A549 (cell line): ENCODE measurements at regions not wholly inside any gene's neighbourhood (a gene's known extent, or its start where the extent isn't known, plus 50 kb on each side); places are given as distances from the start of the nearest gene placed in this dataset.

Experiments
- ATAC-seq, 2 experiments: fragments of 200-7000 bp in 1 of 2; fragments of >200 bp in 1 of 2; cut with Nextera tagmentation in 1 of 2; cut with Tn5 transposase in 1 of 2; 3 replicates each; pipeline versions ENCODE4 v1.8.0 to v1.9.1; 2018 to 2020; ENCODE audit warnings: mild to moderate bottlenecking in 1 of 2, moderate library complexity in 1 of 2
- CTCF ChIA-PET: fragments of 300-600 bp; sonication (Branson Sonifier 250); formaldehyde crosslinking; extraction: SDS; loops from one replicate; lab custom pipeline; 2021; ENCODE audit warnings: antibody characterized with exemption, inconsistent platforms; lab: Yijun Ruan, JAX
- POLR2A ChIA-PET: fragments of 350-600 bp; formaldehyde crosslinking; extraction: SDS; loops from one replicate; lab custom pipeline; 2021; ENCODE audit warnings: antibody characterized with exemption, inconsistent platforms; lab: Yijun Ruan, JAX
- DNase-seq, 2 experiments: peaks; one replicate each; pipeline versions ENCODE4 v3.0.0 to v3.0.0-alpha.2; 2011 to 2016; ENCODE audit warnings: low read depth in 1 of 2, low spot score in 1 of 2
- FAIRE-seq: peaks from 2 replicates; lab custom pipeline; 2011; peaks lifted over from hg19 to GRCh38; lab: Jason Lieb, UNC
- H3K27ac ChIP-seq, 2 experiments: fragments of >200 bp; sonication (Bioruptor Twin); formaldehyde crosslinking; 3 replicates each; pipeline ENCODE4 v1.5.1; 2016 to 2017
- H3K4me1 ChIP-seq: fragments of >200 bp; sonication (Bioruptor Twin); formaldehyde crosslinking; 3 replicates; pipeline ENCODE4 v1.6.1; 2016
- H3K4me2 ChIP-seq: fragments of >200 bp; sonication (Bioruptor Twin); formaldehyde crosslinking; 3 replicates; pipeline ENCODE4 v1.6.1; 2016
- H3K4me3 ChIP-seq: fragments of >200 bp; sonication (Bioruptor Twin); formaldehyde crosslinking; 3 replicates; pipeline ENCODE4 v1.5.1; 2016
- H3K9me3 ChIP-seq: fragments of >200 bp; sonication (Bioruptor Twin); formaldehyde crosslinking; 3 replicates; pipeline ENCODE4 v1.6.1; 2016
- ATOH8 ChIP-seq: fragments of 250-450 bp; sonication (Bioruptor Pico); IDR thresholded peaks from 2 replicates; pipeline ENCODE4 v1.5.0; 2020; ENCODE audit warnings: low read depth, mild to moderate bottlenecking, moderate library complexity
- CBX8 ChIP-seq: fragments of 200-600 bp; sonication (generic); IDR thresholded peaks from 2 replicates; pipeline ENCODE4 v1.6.1; 2016
- CEBPB ChIP-seq, 2 experiments: fragments of >200 bp in 1 of 2; sonication (Bioruptor Twin) in 1 of 2; formaldehyde crosslinking in 1 of 2; IDR thresholded peaks; 2 replicates each; pipeline ENCODE4 v1.6.1; 2012 to 2016
- CHD4 ChIP-seq: fragments of 200-600 bp; sonication (generic); IDR thresholded peaks from 2 replicates; pipeline ENCODE4 v1.6.1; 2016; ENCODE audit warnings: antibody characterized with exemption, mild to moderate bottlenecking, borderline replicate concordance
- E2F6 ChIP-seq: IDR thresholded peaks from 2 replicates; pipeline ENCODE4 v1.6.1; 2012; ENCODE audit warnings: low read depth, borderline replicate concordance
- EHF ChIP-seq: fragments of 250-450 bp; sonication (Bioruptor Pico); IDR thresholded peaks from 2 replicates; pipeline ENCODE4 v1.5.0; 2020; ENCODE audit warnings: mild to moderate bottlenecking
- FOSB ChIP-seq: fragments of 250-450 bp; sonication (Bioruptor Pico); IDR thresholded peaks from 2 replicates; pipeline ENCODE4 v1.5.0; 2020; ENCODE audit warnings: mild to moderate bottlenecking, moderate library complexity
- FOSL2 ChIP-seq, 2 experiments: fragments of 450-650 bp in 1 of 2; fragments of >200 bp in 1 of 2; sonication (Bioruptor Twin) in 1 of 2; formaldehyde crosslinking; IDR thresholded peaks; 2 replicates each; pipeline versions ENCODE4 v1.5.0 to v1.6.1; 2016 to 2020; ENCODE audit warnings: mild to moderate bottlenecking in 1 of 2, moderate library complexity in 1 of 2
- HMGXB4 ChIP-seq: fragments of 250-450 bp; sonication (Bioruptor Pico); IDR thresholded peaks from 2 replicates; pipeline ENCODE4 v1.5.0; 2021; ENCODE audit warnings: mild to moderate bottlenecking, moderate library complexity, borderline replicate concordance
- HOXA7 ChIP-seq: fragments of 250-450 bp; sonication (Bioruptor Pico); IDR thresholded peaks from 2 replicates; pipeline ENCODE4 v1.5.0; 2020; ENCODE audit warnings: mild to moderate bottlenecking, moderate library complexity
- HOXB13 ChIP-seq: fragments of 250-450 bp; sonication (Bioruptor Pico); IDR thresholded peaks from 2 replicates; pipeline ENCODE4 v1.5.0; 2020; ENCODE audit warnings: low read depth, mild to moderate bottlenecking, moderate library complexity
- JUNB ChIP-seq: fragments of >200 bp; sonication (Bioruptor Twin); formaldehyde crosslinking; IDR thresholded peaks from 2 replicates; pipeline ENCODE4 v1.6.1; 2016
- KDM5A ChIP-seq: fragments of 200-600 bp; sonication (generic); IDR thresholded peaks from 2 replicates; pipeline ENCODE4 v1.6.1; 2016; ENCODE audit warnings: antibody characterized with exemption, mild to moderate bottlenecking
- NPAS2 ChIP-seq: fragments of 250-450 bp; sonication (Bioruptor Pico); IDR thresholded peaks from 2 replicates; pipeline ENCODE4 v1.8.0; 2022; ENCODE audit warnings: mild to moderate bottlenecking, moderate library complexity, borderline replicate concordance
- NR3C1 ChIP-seq: fragments of >200 bp; sonication (Bioruptor Twin); formaldehyde crosslinking; IDR thresholded peaks from 3 replicates; pipeline ENCODE4 v1.6.1; 2017
- POLR2A ChIP-seq: IDR thresholded peaks from 2 replicates; pipeline ENCODE4 v1.6.1; 2012; ENCODE audit warnings: mild to moderate bottlenecking, low read length
- RAD21 ChIP-seq, 2 experiments: fragments of >200 bp in 1 of 2; sonication (Bioruptor Twin) in 1 of 2; formaldehyde crosslinking in 1 of 2; IDR thresholded peaks in 1 of 2; conservative IDR thresholded peaks in 1 of 2; 2 replicates in 1 of 2; 3 replicates in 1 of 2; pipeline ENCODE4 v1.6.1; 2012 to 2018; ENCODE audit warnings: inconsistent platforms in 1 of 2
- RCOR1 ChIP-seq: fragments of 150-350 bp; IDR thresholded peaks from 2 replicates; pipeline ENCODE4 v1.6.1; 2014; ENCODE audit warnings: antibody characterized with exemption, low read length, low read depth
- REST ChIP-seq: fragments of 200-600 bp; sonication (generic); IDR thresholded peaks from 2 replicates; pipeline ENCODE4 v1.6.1; 2016; ENCODE audit warnings: antibody characterized with exemption, mild to moderate bottlenecking, moderate library complexity
- SMC3 ChIP-seq: fragments of >200 bp; sonication (Bioruptor Twin); formaldehyde crosslinking; IDR thresholded peaks from 3 replicates; pipeline ENCODE4 v1.6.1; 2018; ENCODE audit warnings: inconsistent platforms
- SREBF2 ChIP-seq: fragments of 450-650 bp; IDR thresholded peaks from 2 replicates; pipeline ENCODE4 v1.6.1; 2014; ENCODE audit warnings: mild to moderate bottlenecking, moderate library complexity
- TFCP2L1 ChIP-seq: fragments of 250-450 bp; sonication (Bioruptor Pico); IDR thresholded peaks from 2 replicates; pipeline ENCODE4 v1.5.0; 2021; ENCODE audit warnings: mild to moderate bottlenecking
- USF2 ChIP-seq: fragments of 450-650 bp; IDR thresholded peaks from 2 replicates; pipeline ENCODE4 v1.6.1; 2014; ENCODE audit warnings: antibody characterized with exemption
- ZNF302 ChIP-seq: fragments of 250-450 bp; sonication (Bioruptor Pico); IDR thresholded peaks from 2 replicates; pipeline ENCODE4 v1.9.0; 2021; ENCODE audit warnings: inconsistent platforms, mild to moderate bottlenecking, moderate library complexity
- WGBS: methylation state at CpG from one replicate; pipeline ENCODE4 v1.1.6; 2017; ENCODE audit errors: missing lambda C conversion rate; 5-methylcytosine and 5-hydroxymethylcytosine counted together

GRCh38 chr6:125377621-125378020 is 75.9 kb upstream of the HDDC2 start:
- ATAC-seq (no peak), DNase-seq (no peak), FAIRE-seq (no peak)
- ChIA-PET CTCF (no interaction called here), POLR2A (no interaction called here)
- H3K27ac ChIP-seq, result no peak overlapping the region
- no peaks in the 10 kb centered on the region for H3K4me1 ChIP-seq
- H3K4me2 ChIP-seq, result no peak overlapping the region
- H3K9me3 ChIP-seq, result no peaks in the 10 kb centered on the region
- TF ChIP-seq CBX8 (no peak), HOXB13 (CRISPR knock-in tag) (no peak), ZNF302 (CRISPR knock-in tag) (no peak), NPAS2 (CRISPR knock-in tag) (no peak), CHD4 (no peak), RAD21 (conservative IDR thresholded peaks at IDR 0.05 in 1 of 2, IDR thresholded peaks at IDR 0.05 in 1 of 2) (no peak), JUNB (no peak), ATOH8 (no peak), EHF (CRISPR knock-in tag) (no peak), FOSL2 (IDR thresholded peaks at IDR 0.05) (no peak), FOSL2 (CRISPR knock-in tag; IDR thresholded peaks at IDR 0.05) (no peak), HOXA7 (no peak), SMC3 (no peak), KDM5A (no peak), USF2 (no peak), RCOR1 (no peak)
- no peak overlapping the region for H3K4me3 ChIP-seq
- 11% methylated on average over 5 of the region's 5 CpGs for WGBS

GRCh38 chr6:125379174-125379573 is 77.4 kb upstream of the HDDC2 start:
- H3K27ac ChIP-seq, result no peak overlapping the region
- no peak for TF ChIP-seq HOXA7
- TF ChIP-seq TFCP2L1 (CRISPR knock-in tag), result no peak
- TF ChIP-seq SREBF2, result no peak
- no peak for TF ChIP-seq POLR2A
- TF ChIP-seq ZNF302 (CRISPR knock-in tag), result no peak
- TF ChIP-seq HMGXB4 (CRISPR knock-in tag), result no peak
- no peak for TF ChIP-seq HOXB13 (CRISPR knock-in tag)
- no peak for TF ChIP-seq E2F6
- no peak for TF ChIP-seq NR3C1
- TF ChIP-seq REST, result no peak
- no peak for TF ChIP-seq CEBPB (IDR thresholded peaks at IDR 0.05)
- TF ChIP-seq CHD4, result no peak
- no peak for TF ChIP-seq FOSB (CRISPR knock-in tag)
- no peak for TF ChIP-seq FOSL2 (IDR thresholded peaks at IDR 0.05)
- no peak for TF ChIP-seq FOSL2 (CRISPR knock-in tag; IDR thresholded peaks at IDR 0.05)
- TF ChIP-seq USF2, result no peak
- whole genome bisulfite sequencing, result 42% methylated on average over 4 of the region's 4 CpGs
- H3K4me3 ChIP-seq, result no peak overlapping the region
- H3K4me1 ChIP-seq, result no peaks in the 10 kb centered on the region
- H3K4me2 ChIP-seq, result no peak overlapping the region
- CTCF ChIA-PET, result no interaction called here
- no peaks in the 10 kb centered on the region for H3K9me3 ChIP-seq
- ATAC-seq (no peak), FAIRE-seq (no peak), DNase-seq (no peak)
- POLR2A ChIA-PET, result no interaction called here
